SK-N-SH (cell line): ENCODE measurements at regions not wholly inside any gene's neighbourhood (a gene's known extent, or its start where the extent isn't known, plus 50 kb on each side); places are given as distances from the start of the nearest gene placed in this dataset.

Experiments
- CTCF ChIA-PET: fragments of 300-600, 350-600 bp; formaldehyde crosslinking; extraction: SDS; loops from one replicate; lab custom pipeline; 2021; lab: Yijun Ruan, JAX
- POLR2A ChIA-PET: fragments of 350-600 bp; sonication (Branson Sonifier 250); formaldehyde crosslinking; extraction: SDS; loops from one replicate; lab custom pipeline; 2020; ENCODE audit warnings: antibody characterized with exemption, inconsistent platforms; lab: Yijun Ruan, JAX
- DNase-seq: peaks from one replicate; pipeline ENCODE4 v3.0.0; 2012
- H2AFZ ChIP-seq: fragments of 200-600 bp; sonication (generic); 2 replicates; pipeline ENCODE4 v1.8.1; 2016; ENCODE audit warnings: antibody characterized with exemption, mild to moderate bottlenecking, low read depth
- H3F3A ChIP-seq: fragments of 200-600 bp; sonication (generic); replicated peaks from 2 replicates; pipeline ENCODE3; 2016; ENCODE audit warnings: antibody characterized with exemption, mild to moderate bottlenecking; ENCODE audit not compliant: insufficient read depth
- H3K27ac ChIP-seq, 2 experiments: fragments of 200-500 bp in 1 of 2; fragments of 200-600 bp in 1 of 2; sonication (Bioruptor generic) in 1 of 2; sonication (generic), shearing (Covaris generic) in 1 of 2; 2 replicates each; pipeline versions ENCODE4 v1.5.1 to v1.6.1; 2014 to 2016; ENCODE audit warnings: low read depth in 2 of 2, inconsistent platforms in 1 of 2, low read length in 1 of 2, mild to moderate bottlenecking in 1 of 2, mixed read lengths in 1 of 2
- H3K27me3 ChIP-seq: fragments of 200-600 bp; sonication (generic), shearing (Covaris generic); 2 replicates; pipeline ENCODE4 v1.6.1; 2016; ENCODE audit warnings: mixed run types; ENCODE audit not compliant: insufficient read depth
- H3K36me3 ChIP-seq, 2 experiments: fragments of 200-500 bp in 1 of 2; fragments of 200-600 bp in 1 of 2; sonication (Bioruptor generic) in 1 of 2; sonication (generic) in 1 of 2; replicated peaks in 1 of 2; 2 replicates each; pipeline versions ENCODE3 to v1.5.1; 2014 to 2016; ENCODE audit warnings: low read length in 1 of 2, mild to moderate bottlenecking in 1 of 2; ENCODE audit not compliant: insufficient read depth in 2 of 2, control insufficient read depth in 1 of 2
- H3K4me1 ChIP-seq, 2 experiments: fragments of 200-500 bp in 1 of 2; fragments of 200-600 bp in 1 of 2; sonication (Bioruptor generic) in 1 of 2; sonication (generic), shearing (Covaris generic) in 1 of 2; 2 replicates each; pipeline versions ENCODE4 v1.5.1 to v1.6.1; 2014 to 2016; ENCODE audit warnings: low read depth in 1 of 2, low read length in 1 of 2, mixed run types in 1 of 2; ENCODE audit not compliant: insufficient read depth in 2 of 2, control insufficient read depth in 1 of 2
- H3K4me2 ChIP-seq: fragments of 200-600 bp; sonication (generic), shearing (Covaris generic); 2 replicates; pipeline ENCODE4 v1.6.1; 2017; ENCODE audit warnings: mixed run types
- H3K4me3 ChIP-seq, 2 experiments: fragments of 200-500 bp in 1 of 2; fragments of 200-600 bp in 1 of 2; sonication (Bioruptor generic) in 1 of 2; sonication (generic), shearing (Covaris generic) in 1 of 2; 2 replicates each; pipeline versions ENCODE4 v1.5.1 to v1.8.1; 2014 to 2016; ENCODE audit warnings: low read depth in 2 of 2, inconsistent platforms in 1 of 2, low read length in 1 of 2, mild to moderate bottlenecking in 1 of 2, mixed read lengths in 1 of 2, moderate library complexity in 1 of 2
- H3K79me2 ChIP-seq: fragments of 200-600 bp; sonication (generic); 2 replicates; pipeline ENCODE4 v1.8.1; 2017; ENCODE audit warnings: mild to moderate bottlenecking; ENCODE audit not compliant: insufficient read depth
- H3K9ac ChIP-seq: fragments of 200-600 bp; sonication (generic); 2 replicates; pipeline ENCODE4 v1.6.1; 2017; ENCODE audit warnings: mixed run types
- H3K9me2 ChIP-seq: fragments of 200-600 bp; sonication (generic); 2 replicates; pipeline ENCODE4 v1.6.1; 2017; ENCODE audit warnings: mixed run types
- H3K9me3 ChIP-seq: fragments of 200-600 bp; sonication (generic); 2 replicates; pipeline ENCODE4 v1.6.1; 2017; ENCODE audit warnings: mixed run types, mild to moderate bottlenecking, moderate library complexity
- H4K20me1 ChIP-seq: fragments of 200-600 bp; sonication (generic); 2 replicates; pipeline ENCODE4 v1.6.1; 2017; ENCODE audit warnings: mild to moderate bottlenecking, mixed run types; ENCODE audit not compliant: insufficient read depth
- CTCF ChIP-seq: fragments of 200-600 bp; sonication (generic); IDR thresholded peaks from 2 replicates; pipeline ENCODE4 v1.6.1; 2017; ENCODE audit warnings: antibody characterized with exemption, mild to moderate bottlenecking, moderate library complexity
- ELF1 ChIP-seq: IDR thresholded peaks from 2 replicates; pipeline ENCODE4 v1.4.0; 2012
- EP300 ChIP-seq, 2 experiments: IDR thresholded peaks; 2 replicates each; pipeline versions ENCODE4 v1.4.0 to v1.6.1; 2012; ENCODE audit warnings: borderline replicate concordance in 1 of 2, low read depth in 1 of 2, low read length in 1 of 2
- FOXJ3 ChIP-seq: sonication (generic); formaldehyde crosslinking; IDR thresholded peaks from 2 replicates; pipeline ENCODE4 v1.5.1; 2020; ENCODE audit warnings: mild to moderate bottlenecking, missing genetic modification reagents
- FOXM1 ChIP-seq: IDR thresholded peaks from 2 replicates; pipeline ENCODE4 v1.4.0; 2012; ENCODE audit warnings: low read depth, mild to moderate bottlenecking
- GABPA ChIP-seq: IDR thresholded peaks from 2 replicates; pipeline ENCODE4 v1.4.0; 2012; ENCODE audit warnings: low read depth, mild to moderate bottlenecking
- GATA2 ChIP-seq: sonication (generic); formaldehyde crosslinking; IDR thresholded peaks from 2 replicates; pipeline ENCODE4 v1.5.0; 2020; ENCODE audit warnings: mild to moderate bottlenecking, missing genetic modification reagents
- IRF3 ChIP-seq: fragments of 150-350 bp; IDR thresholded peaks from 2 replicates; pipeline ENCODE4 v1.6.1; 2016; ENCODE audit warnings: mild to moderate bottlenecking, low read depth, low read length
- JUND ChIP-seq: IDR thresholded peaks from 2 replicates; pipeline ENCODE4 v1.4.0; 2012
- MAX ChIP-seq: IDR thresholded peaks from 2 replicates; pipeline ENCODE4 v1.4.0; 2012; ENCODE audit warnings: low read depth
- NFIC ChIP-seq: IDR thresholded peaks from 2 replicates; pipeline ENCODE4 v1.4.0; 2012; ENCODE audit warnings: borderline replicate concordance
- NRF1 ChIP-seq: IDR thresholded peaks from 2 replicates; pipeline ENCODE4 v1.6.1; 2012; ENCODE audit warnings: low read depth, mild to moderate bottlenecking, low read length
- RAD21 ChIP-seq: IDR thresholded peaks from 2 replicates; pipeline ENCODE4 v1.6.1; 2012; ENCODE audit warnings: mild to moderate bottlenecking, low read length
- RXRA ChIP-seq: IDR thresholded peaks from 2 replicates; pipeline ENCODE4 v1.4.0; 2012; ENCODE audit warnings: low read depth, mild to moderate bottlenecking, borderline replicate concordance
- SIN3A ChIP-seq: IDR thresholded peaks from 2 replicates; pipeline ENCODE4 v1.6.1; 2012; ENCODE audit warnings: low read depth, mild to moderate bottlenecking, low read length, moderate library complexity, borderline replicate concordance
- TAF1 ChIP-seq: IDR thresholded peaks from 2 replicates; pipeline ENCODE4 v1.6.1; 2012; ENCODE audit warnings: low read depth, mild to moderate bottlenecking, low read length, moderate library complexity, borderline replicate concordance
- USF1 ChIP-seq: IDR thresholded peaks from 2 replicates; pipeline ENCODE4 v1.4.0; 2012; ENCODE audit warnings: low read depth, borderline replicate concordance
- YY1 ChIP-seq: IDR thresholded peaks from 2 replicates; pipeline ENCODE4 v1.4.0; 2012; ENCODE audit warnings: low read depth, mild to moderate bottlenecking
- WGBS: methylation state at CpG from one replicate; pipeline ENCODE4 v1.1.6; 2017; ENCODE audit warnings: low lambda C conversion rate; 5-methylcytosine and 5-hydroxymethylcytosine counted together
- TF ChIP-seq, protein P1 (sequence below): IDR thresholded peaks from 2 replicates; pipeline ENCODE4 v1.6.1; 2012; ENCODE audit warnings: mild to moderate bottlenecking, low read depth, low read length, moderate library complexity

GRCh38 chr1:80924290-80924689, 876.4 kb upstream of the ADGRL2 start:
- DNase-seq, result no peak
- H3K36me3 ChIP-seq, result no peaks in the 10 kb centered on the region
- no peaks in the 10 kb centered on the region for H3K79me2 ChIP-seq
- H4K20me1 ChIP-seq, result no peaks in the 10 kb centered on the region
- WGBS, result 68% methylated on average over 2 of the region's 2 CpGs
- no peak overlapping the region for H3K4me2 ChIP-seq
- no peak overlapping the region for H3K4me3 ChIP-seq
- H2AFZ ChIP-seq, result no peak overlapping the region
- H3K9me2 ChIP-seq, result no peaks in the 10 kb centered on the region
- POLR2A ChIA-PET, result no interaction called here
- no peak overlapping the region for H3K9ac ChIP-seq
- CTCF ChIA-PET, result no interaction called here
- H3K27ac ChIP-seq, result no peak overlapping the region
- H3K9me3 ChIP-seq, result no peaks in the 10 kb centered on the region
- TF ChIP-seq FOXJ3, result no peak
- no peak for TF ChIP-seq USF1
- no peak for TF ChIP-seq ELF1
- TF ChIP-seq SIN3A, result no peak
- no peak for TF ChIP-seq EP300 (IDR thresholded peaks at IDR 0.05; ENCODE audit: borderline replicate concordance in 1 of 2, low read depth in 1 of 2, low read length in 1 of 2)
- TF ChIP-seq TAF1, result no peak
- TF ChIP-seq GABPA, result no peak
- no peak for TF ChIP-seq RXRA
- no peak for TF ChIP-seq NRF1
- TF ChIP-seq JUND, result no peak
- TF ChIP-seq, protein P1, sequence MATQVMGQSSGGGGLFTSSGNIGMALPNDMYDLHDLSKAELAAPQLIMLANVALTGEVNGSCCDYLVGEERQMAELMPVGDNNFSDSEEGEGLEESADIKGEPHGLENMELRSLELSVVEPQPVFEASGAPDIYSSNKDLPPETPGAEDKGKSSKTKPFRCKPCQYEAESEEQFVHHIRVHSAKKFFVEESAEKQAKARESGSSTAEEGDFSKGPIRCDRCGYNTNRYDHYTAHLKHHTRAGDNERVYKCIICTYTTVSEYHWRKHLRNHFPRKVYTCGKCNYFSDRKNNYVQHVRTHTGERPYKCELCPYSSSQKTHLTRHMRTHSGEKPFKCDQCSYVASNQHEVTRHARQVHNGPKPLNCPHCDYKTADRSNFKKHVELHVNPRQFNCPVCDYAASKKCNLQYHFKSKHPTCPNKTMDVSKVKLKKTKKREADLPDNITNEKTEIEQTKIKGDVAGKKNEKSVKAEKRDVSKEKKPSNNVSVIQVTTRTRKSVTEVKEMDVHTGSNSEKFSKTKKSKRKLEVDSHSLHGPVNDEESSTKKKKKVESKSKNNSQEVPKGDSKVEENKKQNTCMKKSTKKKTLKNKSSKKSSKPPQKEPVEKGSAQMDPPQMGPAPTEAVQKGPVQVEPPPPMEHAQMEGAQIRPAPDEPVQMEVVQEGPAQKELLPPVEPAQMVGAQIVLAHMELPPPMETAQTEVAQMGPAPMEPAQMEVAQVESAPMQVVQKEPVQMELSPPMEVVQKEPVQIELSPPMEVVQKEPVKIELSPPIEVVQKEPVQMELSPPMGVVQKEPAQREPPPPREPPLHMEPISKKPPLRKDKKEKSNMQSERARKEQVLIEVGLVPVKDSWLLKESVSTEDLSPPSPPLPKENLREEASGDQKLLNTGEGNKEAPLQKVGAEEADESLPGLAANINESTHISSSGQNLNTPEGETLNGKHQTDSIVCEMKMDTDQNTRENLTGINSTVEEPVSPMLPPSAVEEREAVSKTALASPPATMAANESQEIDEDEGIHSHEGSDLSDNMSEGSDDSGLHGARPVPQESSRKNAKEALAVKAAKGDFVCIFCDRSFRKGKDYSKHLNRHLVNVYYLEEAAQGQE, result no peak
- no peak for TF ChIP-seq MAX
- TF ChIP-seq FOXM1, result no peak
- TF ChIP-seq RAD21, result no peak
- no peak for TF ChIP-seq NFIC
- H3K27me3 ChIP-seq, result no peaks in the 10 kb centered on the region
- no peaks in the 10 kb centered on the region for H3K4me1 ChIP-seq
- no peaks in the 10 kb centered on the region for H3F3A ChIP-seq

DNA sequence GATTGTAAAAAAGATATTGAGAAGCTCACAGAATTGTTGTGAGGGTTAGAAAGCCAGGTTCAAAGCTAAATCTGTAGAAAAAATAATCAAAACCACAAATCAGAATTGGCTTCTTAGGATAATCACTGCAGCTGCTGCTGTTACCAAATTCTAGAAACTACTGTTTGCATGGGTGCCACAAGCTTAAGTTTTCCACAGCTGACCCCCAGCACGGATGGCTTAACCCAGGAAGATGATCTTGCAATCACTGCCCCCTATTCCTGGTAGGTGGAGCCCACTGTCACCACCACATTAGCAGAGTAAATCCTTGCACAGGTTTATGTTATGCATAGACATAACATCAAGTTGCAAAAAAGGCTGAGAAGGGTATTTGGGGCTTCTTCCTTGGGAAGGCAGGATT, 877.8 kb upstream of the ADGRL2 start:
- TF ChIP-seq IRF3 (no peak), NRF1 (no peak), YY1 (no peak), RXRA (no peak), GATA2 (CRISPR knock-in tag) (no peak), CTCF (no peak), JUND (no peak)
- Histone ChIP-seq H3K4me2 (no peak overlapping the region), H3K36me3 (no peaks in the 10 kb centered on the region), H3K79me2 (no peaks in the 10 kb centered on the region), H2AFZ (no peak overlapping the region), H4K20me1 (no peaks in the 10 kb centered on the region), H3K4me1 (no peaks in the 10 kb centered on the region; a peak in 1 of 4 replicates), H3K9ac (no peak overlapping the region), H3K4me3 (no peak overlapping the region), H3K27me3 (no peaks in the 10 kb centered on the region), H3K9me3 (no peaks in the 10 kb centered on the region), H3K27ac (no peak overlapping the region), H3K9me2 (no peaks in the 10 kb centered on the region), H3F3A (no peaks in the 10 kb centered on the region)
- no peak for DNase-seq
- ChIA-PET CTCF (no interaction called here), POLR2A (no interaction called here)
- WGBS, result 50% methylated on average over 1 of the region's 1 CpG
